Panc1 (cell line): ENCODE measurements at regions not wholly inside any gene's neighbourhood (a gene's known extent, or its start where the extent isn't known, plus 50 kb on each side); places are given as distances from the start of the nearest gene placed in this dataset.

Source experiments
- CTCF ChIP-seq: fragments of 450-650 bp; IDR thresholded peaks from 2 replicates; pipeline ENCODE4 v1.5.1; 2017; ENCODE audit warnings: mild to moderate bottlenecking
- POLR2AphosphoS5 ChIP-seq: IDR thresholded peaks from 2 replicates; pipeline ENCODE4 v1.6.1; 2012; ENCODE audit warnings: mild to moderate bottlenecking, low read depth, low read length, moderate library complexity
- REST ChIP-seq, 2 experiments: IDR thresholded peaks; 2 replicates each; pipeline ENCODE4 v1.6.1; 2011 to 2012; ENCODE audit warnings: low read depth in 2 of 2, control low read depth in 1 of 2, low read length in 1 of 2, mild to moderate bottlenecking in 1 of 2, moderate library complexity in 1 of 2; ENCODE audit not compliant: insufficient read depth in 1 of 2
- SIN3A ChIP-seq: IDR thresholded peaks from 2 replicates; pipeline ENCODE4 v1.6.1; 2012; ENCODE audit warnings: low read depth, mild to moderate bottlenecking, low read length, moderate library complexity, borderline replicate concordance; ENCODE audit not compliant: insufficient read depth
- TCF7L2 ChIP-seq: IDR thresholded peaks from 2 replicates; pipeline ENCODE4 v1.6.1; 2011; ENCODE audit warnings: mild to moderate bottlenecking, low read depth, low read length, inconsistent platforms

GRCh38 chr9:111120526-111120925, 82.3 kb upstream of the LPAR1 start:
- no peak for TF ChIP-seq POLR2AphosphoS5
- no peak for TF ChIP-seq CTCF
- TF ChIP-seq TCF7L2: no peak
- no peak for TF ChIP-seq REST (IDR thresholded peaks at IDR 0.05; ENCODE audit: insufficient read depth in 1 of 2, low read depth in 2 of 2, low read length in 1 of 2)
- TF ChIP-seq SIN3A: no peak
